GM10266 (cell line): ENCODE measurements at regions not wholly inside any gene's neighbourhood (a gene's known extent, or its start where the extent isn't known, plus 50 kb on each side); places are given as distances from the start of the nearest gene placed in this dataset.

Source experiments
- DNase-seq: peaks from one replicate; pipeline ENCODE4 v3.0.0; 2012; ENCODE audit errors: extremely low spot score
- CTCF ChIP-seq: IDR thresholded peaks from 2 replicates; pipeline ENCODE4 v1.5.1; 2012; ENCODE audit warnings: mild to moderate bottlenecking, low read depth; ENCODE audit not compliant: control insufficient read depth, insufficient read depth; ENCODE audit errors: missing control alignments

- no peak for TF ChIP-seq CTCF
Measured at GRCh38 chr9:82512728-82513127, 524.2 kb downstream of the SPATA31D1 start.

GRCh38 chr9:82513242-82513751, 524.7 kb downstream of the SPATA31D1 start:
- no peak for TF ChIP-seq CTCF
- no peak for DNase-seq

More at GRCh38 chr9:82512728-82513127, 524.2 kb downstream of the SPATA31D1 start:
- no peak for DNase-seq

GRCh38 chr9:82513976-82514735, 525.6 kb downstream of the SPATA31D1 start:
- DNase-seq = no peak
- TF ChIP-seq CTCF = no peak

GRCh38 chr9:82518868-82519267, 530.3 kb downstream of the SPATA31D1 start:
- no peak for TF ChIP-seq CTCF
- DNase-seq = no peak

- DNase-seq = no peak
- TF ChIP-seq CTCF = no peak
Measured at GRCh38 chr9:82519332-82519731, 530.8 kb downstream of the SPATA31D1 start.

GRCh38 chr9:82524407-82524806, 535.8 kb downstream of the SPATA31D1 start:
- DNase-seq = no peak
- TF ChIP-seq CTCF = no peak

GRCh38 chr9:82526577-82526976, 536.4 kb downstream of the RASEF start:
- no peak for DNase-seq
- no peak for TF ChIP-seq CTCF
